Endothelial cell of umbilical vein (primary cell): ENCODE measurements at regions not wholly inside any gene's neighbourhood (a gene's known extent, or its start where the extent isn't known, plus 50 kb on each side); places are given as distances from the start of the nearest gene placed in this dataset.

Source experiments
- BruUV-seq: library from RNA; stranded (reverse); fragments of 400-500 nt; replicated peaks from 2 replicates; lab custom pipeline; 2021; lab: Mats Ljungman, UMichigan
- CTCF ChIA-PET: fragments of 300-600, 350-600 bp; sonication (Branson Sonifier 250); formaldehyde crosslinking; loops from one replicate; lab custom pipeline; 2021; ENCODE audit warnings: antibody characterized with exemption, inconsistent platforms; lab: Charles Lee
- POLR2A ChIA-PET: fragments of 300-600, 350-600 bp; sonication (Branson Sonifier 250); formaldehyde crosslinking; loops from one replicate; lab custom pipeline; 2021; ENCODE audit warnings: antibody characterized with exemption, inconsistent platforms; lab: Charles Lee
- DNase-seq: peaks from one replicate; pipeline ENCODE4 v3.0.0-alpha.2; 2011; ENCODE audit warnings: low read depth, low spot score
- FAIRE-seq: peaks from 2 replicates; lab custom pipeline; 2011; peaks lifted over from hg19 to GRCh38; lab: Jason Lieb, UNC
- H2AFZ ChIP-seq: 2 replicates; pipeline ENCODE4 v1.6.0; 2012; ENCODE audit warnings: low read depth, low read length, control low read depth, inconsistent platforms
- H3K27ac ChIP-seq: 2 replicates; pipeline ENCODE4 v1.5.1; 2011; ENCODE audit warnings: low read depth, mild to moderate bottlenecking, control low read depth, low read length, moderate library complexity; ENCODE audit not compliant: insufficient read depth
- H3K27me3 ChIP-seq, 2 experiments: 2 replicates each; pipeline versions ENCODE4 v1.6.0 to v1.6.1; 2011; ENCODE audit warnings: low read length in 2 of 2, mixed read lengths in 1 of 2; ENCODE audit not compliant: control insufficient read depth in 2 of 2, insufficient read depth in 2 of 2
- H3K36me3 ChIP-seq, 2 experiments: 2 replicates in 1 of 2; 3 replicates in 1 of 2; pipeline ENCODE4 v1.5.1; 2011; ENCODE audit warnings: low read length in 2 of 2, mild to moderate bottlenecking in 1 of 2, moderate library complexity in 1 of 2; ENCODE audit not compliant: control insufficient read depth in 2 of 2, insufficient read depth in 2 of 2; ENCODE audit errors: extremely low read depth in 1 of 2
- H3K4me1 ChIP-seq: 3 replicates; pipeline ENCODE4 v1.5.1; 2011; ENCODE audit warnings: mild to moderate bottlenecking, low read length; ENCODE audit not compliant: control insufficient read depth, insufficient read depth; ENCODE audit errors: extremely low read depth
- H3K4me2 ChIP-seq: 2 replicates; pipeline ENCODE4 v1.6.1; 2011; ENCODE audit warnings: low read length, control low read depth, mixed read lengths; ENCODE audit not compliant: insufficient read depth
- H3K4me3 ChIP-seq, 3 experiments: fragments of 200-600 bp in 1 of 3; sonication (generic), shearing (Covaris generic) in 1 of 3; replicated peaks in 1 of 3; 2 replicates each; pipeline ENCODE4 v1.5.1; 2011 to 2016; ENCODE audit warnings: control low read depth in 3 of 3, low read length in 3 of 3, mild to moderate bottlenecking in 2 of 3, inconsistent platforms in 1 of 3, low read depth in 1 of 3, moderate library complexity in 1 of 3; ENCODE audit not compliant: insufficient read depth in 1 of 3
- H3K79me2 ChIP-seq: 2 replicates; pipeline ENCODE4 v1.6.0; 2012; ENCODE audit warnings: low read length, inconsistent platforms; ENCODE audit not compliant: control insufficient read depth, insufficient read depth
- H3K9ac ChIP-seq: replicated peaks from 2 replicates; pipeline ENCODE3; 2011; ENCODE audit warnings: low read length, control low read depth; ENCODE audit not compliant: insufficient read depth; ENCODE audit errors: extremely low read depth
- H3K9me1 ChIP-seq: replicated peaks from 3 replicates; pipeline ENCODE4 v1.6.0; 2011; ENCODE audit warnings: mild to moderate bottlenecking, low read length; ENCODE audit not compliant: control insufficient read depth, insufficient read depth; ENCODE audit errors: extremely low read depth
- H3K9me3 ChIP-seq: replicated peaks from 2 replicates; pipeline ENCODE4 v1.5.1; 2012; ENCODE audit warnings: low read length, inconsistent platforms; ENCODE audit not compliant: control insufficient read depth, insufficient read depth
- H4K20me1 ChIP-seq: replicated peaks from 2 replicates; pipeline ENCODE3; 2011; ENCODE audit warnings: mild to moderate bottlenecking, low read length; ENCODE audit not compliant: control insufficient read depth, insufficient read depth; ENCODE audit errors: extremely low read depth
- EZH2 ChIP-seq: IDR thresholded peaks from 2 replicates; pipeline ENCODE4 v1.6.1; 2012; ENCODE audit warnings: borderline replicate concordance, low read depth, mild to moderate bottlenecking, moderate library complexity, low read length, inconsistent platforms; ENCODE audit not compliant: severe bottlenecking
- FOS ChIP-seq: IDR thresholded peaks from 2 replicates; pipeline ENCODE4 v1.6.1; 2011; ENCODE audit warnings: mild to moderate bottlenecking, low read length, moderate library complexity, borderline replicate concordance; ENCODE audit not compliant: insufficient read depth
- GATA2 ChIP-seq: IDR thresholded peaks from 2 replicates; pipeline ENCODE4 v1.7.0; 2011; ENCODE audit warnings: low read depth, mild to moderate bottlenecking, moderate library complexity, mixed read lengths, low read length; ENCODE audit not compliant: insufficient read length, insufficient read depth
- JUN ChIP-seq: IDR thresholded peaks from 2 replicates; pipeline ENCODE4 v1.6.1; 2011; ENCODE audit warnings: borderline replicate concordance, low read depth; ENCODE audit not compliant: insufficient read length, insufficient read depth
- POLR2A ChIP-seq: IDR thresholded peaks from 2 replicates; pipeline ENCODE4 v1.6.1; 2012; ENCODE audit warnings: low read depth, mild to moderate bottlenecking, control low read depth, low read length
- POLR2AphosphoS5 ChIP-seq: IDR thresholded peaks from 2 replicates; pipeline ENCODE4 v1.6.1; 2012; ENCODE audit warnings: low read depth, mild to moderate bottlenecking, control low read depth, low read length, moderate library complexity; ENCODE audit not compliant: insufficient read depth
- dilution Hi-C: fragments of 300-500 bp; cut with MboI; formaldehyde crosslinking; loops from one replicate; pipeline ENCODE4 v1.15.0; 2019; ENCODE audit warnings: low sequenced_read_pairs; ENCODE audit not compliant: extremely low pct_ligation_motif_present
- intact Hi-C: fragments of 100-400 bp; cut with micrococcal nuclease; formaldehyde crosslinking; loops from one replicate; pipeline ENCODE4 v1.10.0; 2022
- TF ChIP-seq, protein P1 (sequence below), 2 donors: IDR thresholded peaks; 1 replicate in 1 of 2; 2 replicates in 1 of 2; pipeline ENCODE4 v1.5.1; 2011; ENCODE audit warnings: low read length in 2 of 2, mild to moderate bottlenecking in 2 of 2, moderate library complexity in 2 of 2, control low read depth in 1 of 2, inconsistent platforms in 1 of 2, low read depth in 1 of 2; ENCODE audit not compliant: insufficient read depth in 1 of 2; ENCODE audit errors: extremely low read depth in 1 of 2
- TF ChIP-seq, protein P2 (sequence below): IDR thresholded peaks from 2 replicates; pipeline ENCODE4 v1.6.1; 2011; ENCODE audit not compliant: insufficient read depth, insufficient read length

DNA sequence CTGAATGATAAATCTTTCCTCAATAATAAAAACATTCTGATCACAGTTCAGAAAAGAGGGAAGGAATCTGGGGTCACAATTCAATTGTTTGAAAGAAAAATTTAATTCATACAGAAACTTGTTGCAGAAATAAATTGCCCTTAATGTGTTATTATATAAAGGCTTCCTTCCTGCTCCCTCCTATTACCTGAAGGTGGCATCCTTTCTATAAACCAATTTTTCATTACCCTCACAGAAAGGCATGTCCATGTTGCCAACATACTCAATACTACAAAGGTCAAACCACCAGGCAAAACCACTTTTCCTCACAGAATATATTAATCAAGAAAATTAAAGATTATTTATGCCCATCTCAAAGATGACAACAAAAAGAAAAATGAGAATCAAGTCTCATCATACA lies 194.3 kb upstream of the CT83 start:
- Histone ChIP-seq H3K4me1 (no peaks in the 10 kb centered on the region), H3K36me3 (no peaks in the 10 kb centered on the region), H3K9me3 (no peaks in the 10 kb centered on the region), H4K20me1 (no peaks in the 10 kb centered on the region), H3K9ac (no peak overlapping the region), H3K79me2 (no peaks in the 10 kb centered on the region), H3K4me2 (no peak overlapping the region), H3K27me3 (no peaks in the 10 kb centered on the region), H2AFZ (no peak overlapping the region), H3K4me3 (no peak overlapping the region), H3K27ac (no peak overlapping the region), H3K9me1 (no peaks in the 10 kb centered on the region)
- ChIA-PET POLR2A (no interaction called here), CTCF (no interaction called here)
- DNase-seq (no peak), FAIRE-seq (no peak)
- no TSS peak for BruUV-seq
- TF ChIP-seq FOS (no peak), GATA2 (no peak), EZH2 (no peak), POLR2AphosphoS5 (no peak)
- TF ChIP-seq, protein P1, sequence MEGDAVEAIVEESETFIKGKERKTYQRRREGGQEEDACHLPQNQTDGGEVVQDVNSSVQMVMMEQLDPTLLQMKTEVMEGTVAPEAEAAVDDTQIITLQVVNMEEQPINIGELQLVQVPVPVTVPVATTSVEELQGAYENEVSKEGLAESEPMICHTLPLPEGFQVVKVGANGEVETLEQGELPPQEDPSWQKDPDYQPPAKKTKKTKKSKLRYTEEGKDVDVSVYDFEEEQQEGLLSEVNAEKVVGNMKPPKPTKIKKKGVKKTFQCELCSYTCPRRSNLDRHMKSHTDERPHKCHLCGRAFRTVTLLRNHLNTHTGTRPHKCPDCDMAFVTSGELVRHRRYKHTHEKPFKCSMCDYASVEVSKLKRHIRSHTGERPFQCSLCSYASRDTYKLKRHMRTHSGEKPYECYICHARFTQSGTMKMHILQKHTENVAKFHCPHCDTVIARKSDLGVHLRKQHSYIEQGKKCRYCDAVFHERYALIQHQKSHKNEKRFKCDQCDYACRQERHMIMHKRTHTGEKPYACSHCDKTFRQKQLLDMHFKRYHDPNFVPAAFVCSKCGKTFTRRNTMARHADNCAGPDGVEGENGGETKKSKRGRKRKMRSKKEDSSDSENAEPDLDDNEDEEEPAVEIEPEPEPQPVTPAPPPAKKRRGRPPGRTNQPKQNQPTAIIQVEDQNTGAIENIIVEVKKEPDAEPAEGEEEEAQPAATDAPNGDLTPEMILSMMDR (IDR thresholded peaks at IDR 0.05; ENCODE audit: extremely low read depth in 1 of 2, insufficient read depth in 1 of 2, low read depth in 1 of 2, low read length in 2 of 2) = no peak
- intact Hi-C loops (no loop called here), dilution Hi-C loops (no loop called here)

DNA sequence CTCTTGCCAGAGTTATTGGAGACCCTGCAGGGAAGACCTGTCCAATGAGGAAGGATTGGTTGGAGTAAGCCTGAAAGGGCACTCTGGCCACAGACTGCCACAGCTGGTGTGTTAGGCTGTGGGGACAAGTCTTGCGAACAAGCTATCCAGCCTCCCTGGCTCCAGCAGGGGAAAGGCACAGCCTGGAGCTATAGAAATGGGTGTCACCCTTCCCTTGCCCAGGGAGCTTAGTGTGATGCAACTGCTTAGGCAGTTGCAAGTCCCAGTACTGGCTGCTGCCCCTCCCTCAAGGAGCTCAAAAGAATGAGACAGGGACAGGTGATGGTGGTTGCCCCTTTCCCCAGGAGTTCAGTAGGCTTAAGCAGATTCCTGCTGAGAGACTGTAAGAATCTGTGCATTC lies 165.7 kb upstream of the CT83 start:
- Histone ChIP-seq H3K27me3 (no peaks in the 10 kb centered on the region), H4K20me1 (no peaks in the 10 kb centered on the region), H3K36me3 (no peaks in the 10 kb centered on the region), H3K4me3 (no peak overlapping the region), H3K9me3 (no peaks in the 10 kb centered on the region), H3K9ac (no peak overlapping the region), H3K79me2 (no peaks in the 10 kb centered on the region), H2AFZ (no peak overlapping the region), H3K4me2 (no peak overlapping the region), H3K9me1 (no peaks in the 10 kb centered on the region), H3K4me1 (no peaks in the 10 kb centered on the region), H3K27ac (no peak overlapping the region)
- DNase-seq = no peak
- TF ChIP-seq JUN = no peak
- TF ChIP-seq POLR2A = no peak
- TF ChIP-seq, protein P1 (IDR thresholded peaks at IDR 0.05; ENCODE audit: extremely low read depth in 1 of 2, insufficient read depth in 1 of 2, low read depth in 1 of 2, low read length in 2 of 2) = no peak
- TF ChIP-seq FOS = no peak
- TF ChIP-seq GATA2 = no peak
- TF ChIP-seq, protein P2, sequence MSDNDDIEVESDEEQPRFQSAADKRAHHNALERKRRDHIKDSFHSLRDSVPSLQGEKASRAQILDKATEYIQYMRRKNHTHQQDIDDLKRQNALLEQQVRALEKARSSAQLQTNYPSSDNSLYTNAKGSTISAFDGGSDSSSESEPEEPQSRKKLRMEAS = no peak
- intact Hi-C loops = no loop called here
- BruUV-seq = no TSS peak
- FAIRE-seq = no peak
- POLR2A ChIA-PET = no interaction called here
- CTCF ChIA-PET = no interaction called here
- dilution Hi-C loops = no loop called here
